ENCODE measurements at regions not wholly inside any gene's neighbourhood (a gene's known extent, or its start where the extent isn't known, plus 50 kb on each side); places are given as distances from the start of the nearest gene placed in this dataset.

GRCh38 chr2:575030-575726, 102.0 kb downstream of the TMEM18 start:
- DNase-seq (ENCODE audit: low read depth), result no peak

- no peak for DNase-seq (ENCODE audit: low read depth)
These were observed 103.3 kb downstream of the TMEM18 start for GRCh38 chr2:573805-574392.

- DNase-seq (ENCODE audit: low read depth), result no peak
These were observed 104.2 kb downstream of the TMEM18 start for GRCh38 chr2:573025-573424.

- no peak for DNase-seq (ENCODE audit: low read depth)
These were observed 107.5 kb downstream of the TMEM18 start for GRCh38 chr2:569681-570080.

GRCh38 chr2:568639-569235, 108.5 kb downstream of the TMEM18 start:
- no peak for DNase-seq (ENCODE audit: low read depth)

- DNase-seq (ENCODE audit: low read depth), result no peak
These were observed 109.2 kb downstream of the TMEM18 start for GRCh38 chr2:567865-568638.

- no peak for DNase-seq (ENCODE audit: low read depth)
These were observed 109.7 kb downstream of the TMEM18 start for GRCh38 chr2:567496-567864.

- DNase-seq (ENCODE audit: low read depth), result no peak
These were observed 110.6 kb downstream of the TMEM18 start for GRCh38 chr2:566379-567313.

GRCh38 chr2:564471-565181, 112.6 kb downstream of the TMEM18 start:
- DNase-seq (ENCODE audit: low read depth), result no peak

GRCh38 chr2:563512-563911, 113.7 kb downstream of the TMEM18 start:
- DNase-seq (ENCODE audit: low read depth), result no peak

- no peak for DNase-seq (ENCODE audit: low read depth)
These were observed 114.5 kb downstream of the TMEM18 start for GRCh38 chr2:562391-563364.

- DNase-seq (ENCODE audit: low read depth), result no peak
These were observed 118.3 kb downstream of the TMEM18 start for GRCh38 chr2:558879-559278.

- no peak for DNase-seq (ENCODE audit: low read depth)
These were observed 118.9 kb downstream of the TMEM18 start for GRCh38 chr2:558302-558642.

- DNase-seq (ENCODE audit: low read depth), result no peak
These were observed 119.4 kb downstream of the TMEM18 start for GRCh38 chr2:557635-558301.

GRCh38 chr2:556485-556884, 120.7 kb downstream of the TMEM18 start:
- DNase-seq (ENCODE audit: low read depth), result no peak

GRCh38 chr2:555164-555922, 121.9 kb downstream of the TMEM18 start:
- no peak for DNase-seq (ENCODE audit: low read depth)

- DNase-seq (ENCODE audit: low read depth), result no peak
These were observed 122.8 kb downstream of the TMEM18 start for GRCh38 chr2:554444-554843.

- no peak for DNase-seq (ENCODE audit: low read depth)
These were observed 124.3 kb downstream of the TMEM18 start for GRCh38 chr2:552906-553305.

- no peak for DNase-seq (ENCODE audit: low read depth)
These were observed 125.6 kb downstream of the TMEM18 start for GRCh38 chr2:551621-552020.
